Keratinocyte (primary cell): ENCODE measurements at regions not wholly inside any gene's neighbourhood (a gene's known extent, or its start where the extent isn't known, plus 50 kb on each side); places are given as distances from the start of the nearest gene placed in this dataset.

Experiments used
- EZH2 ChIP-seq: IDR thresholded peaks from one replicate; pipeline ENCODE4 v1.6.1; 2012; ENCODE audit warnings: inconsistent platforms, mild to moderate bottlenecking, low read length, moderate library complexity
- TF ChIP-seq, protein P1 (sequence below), 3 experiments: IDR thresholded peaks in 1 of 3; conservative IDR thresholded peaks in 1 of 3; optimal IDR thresholded peaks in 1 of 3; 2 replicates in 2 of 3; 3 replicates in 1 of 3; pipeline versions ENCODE3 to v1.5.1; 2011; ENCODE audit warnings: low read length in 3 of 3, mild to moderate bottlenecking in 3 of 3, moderate library complexity in 2 of 3, control low read depth in 1 of 3, inconsistent platforms in 1 of 3; ENCODE audit not compliant: insufficient read depth in 2 of 3; ENCODE audit errors: extremely low read depth in 1 of 3

DNA sequence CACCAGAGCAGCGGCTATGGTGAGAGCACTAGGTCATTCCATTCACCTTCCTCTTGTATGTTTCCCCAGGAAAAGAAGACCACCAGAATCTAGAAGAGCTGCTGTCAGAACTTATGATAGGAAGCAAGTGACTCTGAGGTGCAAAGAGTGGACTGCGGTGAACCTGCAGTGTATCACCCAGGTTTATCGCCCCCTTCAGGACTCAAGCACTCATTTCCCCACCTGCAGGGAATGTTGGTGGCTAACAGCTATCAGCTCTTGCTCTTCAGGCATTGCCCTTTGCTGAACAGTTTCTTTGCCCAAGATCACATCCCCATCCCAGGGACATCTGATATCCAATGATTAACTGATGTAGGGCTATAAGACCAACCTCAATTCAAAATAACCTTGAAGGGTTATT is 66.3 kb upstream of the IL6 start:
- TF ChIP-seq, protein P1, sequence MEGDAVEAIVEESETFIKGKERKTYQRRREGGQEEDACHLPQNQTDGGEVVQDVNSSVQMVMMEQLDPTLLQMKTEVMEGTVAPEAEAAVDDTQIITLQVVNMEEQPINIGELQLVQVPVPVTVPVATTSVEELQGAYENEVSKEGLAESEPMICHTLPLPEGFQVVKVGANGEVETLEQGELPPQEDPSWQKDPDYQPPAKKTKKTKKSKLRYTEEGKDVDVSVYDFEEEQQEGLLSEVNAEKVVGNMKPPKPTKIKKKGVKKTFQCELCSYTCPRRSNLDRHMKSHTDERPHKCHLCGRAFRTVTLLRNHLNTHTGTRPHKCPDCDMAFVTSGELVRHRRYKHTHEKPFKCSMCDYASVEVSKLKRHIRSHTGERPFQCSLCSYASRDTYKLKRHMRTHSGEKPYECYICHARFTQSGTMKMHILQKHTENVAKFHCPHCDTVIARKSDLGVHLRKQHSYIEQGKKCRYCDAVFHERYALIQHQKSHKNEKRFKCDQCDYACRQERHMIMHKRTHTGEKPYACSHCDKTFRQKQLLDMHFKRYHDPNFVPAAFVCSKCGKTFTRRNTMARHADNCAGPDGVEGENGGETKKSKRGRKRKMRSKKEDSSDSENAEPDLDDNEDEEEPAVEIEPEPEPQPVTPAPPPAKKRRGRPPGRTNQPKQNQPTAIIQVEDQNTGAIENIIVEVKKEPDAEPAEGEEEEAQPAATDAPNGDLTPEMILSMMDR (optimal IDR thresholded peaks at IDR 0.05 in 1 of 3, IDR thresholded peaks at IDR 0.05 in 1 of 3, conservative IDR thresholded peaks at IDR 0.05 in 1 of 3; ENCODE audit: extremely low read depth in 1 of 3, insufficient read depth in 2 of 3, low read length in 3 of 3), result peak; percentile 29 to 61 (median 42)
- TF ChIP-seq EZH2, result no peak
